Endodermal cell (in vitro differentiated cells): ENCODE measurements at regions not wholly inside any gene's neighbourhood (a gene's known extent, or its start where the extent isn't known, plus 50 kb on each side); places are given as distances from the start of the nearest gene placed in this dataset.

Experiments
- DNase-seq: peaks from one replicate; pipeline ENCODE4 v3.0.0-alpha.2; 2017
- H3K27ac ChIP-seq: 2 replicates; pipeline ENCODE4 v1.5.1; 2013; ENCODE audit warnings: mild to moderate bottlenecking, low read depth, low read length, moderate library complexity
- H3K27me3 ChIP-seq: 2 replicates; pipeline ENCODE4 v1.6.1; 2013; ENCODE audit warnings: mild to moderate bottlenecking, low read length, moderate library complexity; ENCODE audit not compliant: insufficient read depth, control insufficient read depth, poor library complexity, severe bottlenecking
- H3K36me3 ChIP-seq: 2 replicates; pipeline ENCODE4 v1.7.0; 2013; ENCODE audit warnings: mild to moderate bottlenecking, low read length, moderate library complexity; ENCODE audit not compliant: control insufficient read depth, insufficient read depth
- H3K4me1 ChIP-seq: one replicate; pipeline ENCODE4 v1.7.0; 2013; ENCODE audit warnings: low read length; ENCODE audit not compliant: control insufficient read depth, insufficient read depth
- H3K4me3 ChIP-seq: 2 replicates; pipeline ENCODE4 v1.5.1; 2013; ENCODE audit warnings: mild to moderate bottlenecking, low read length, moderate library complexity
- H3K9ac ChIP-seq: 2 replicates; pipeline ENCODE4 v1.6.1; 2013; ENCODE audit warnings: mild to moderate bottlenecking, low read length, moderate library complexity; ENCODE audit not compliant: poor library complexity, severe bottlenecking; ENCODE audit errors: extremely low read depth
- H3K9me3 ChIP-seq: 2 replicates; pipeline ENCODE4 v1.6.1; 2013; ENCODE audit warnings: mild to moderate bottlenecking, low read length, moderate library complexity; ENCODE audit not compliant: control insufficient read depth
- H3K27ac Mint-ChIP-seq: 2 replicates; pipeline ENCODE4 v1.8.0; 2020; ENCODE audit warnings: mixed read lengths
- H3K27me3 Mint-ChIP-seq: 2 replicates; pipeline ENCODE4 v1.8.0; 2021; ENCODE audit warnings: mild to moderate bottlenecking, mixed read lengths; ENCODE audit not compliant: insufficient read depth
- H3K36me3 Mint-ChIP-seq: 2 replicates; pipeline ENCODE4 v1.8.0; 2020; ENCODE audit warnings: low read depth, mixed read lengths
- H3K4me1 Mint-ChIP-seq: 2 replicates; pipeline ENCODE4 v1.8.0; 2020; ENCODE audit warnings: mixed read lengths
- H3K4me3 Mint-ChIP-seq: 2 replicates; pipeline ENCODE4 v1.8.0; 2020; ENCODE audit warnings: mild to moderate bottlenecking, moderate library complexity, mixed read lengths
- H3K9me3 Mint-ChIP-seq: 2 replicates; pipeline ENCODE4 v1.8.0; 2020; ENCODE audit warnings: mild to moderate bottlenecking, mixed read lengths
- WGBS, 2 experiments: methylation state at CpG; one replicate each; pipeline versions ENCODE4 v1.1.5 to v1.1.7; 2013; ENCODE audit warnings: missing lambda C conversion rate in 2 of 2, mixed read lengths in 1 of 2; ENCODE audit not compliant: insufficient coverage in 1 of 2, insufficient read length in 1 of 2; 5-methylcytosine and 5-hydroxymethylcytosine counted together
- TF ChIP-seq, protein P1 (sequence below): fragments of 200-600 bp; sonication (generic); conservative IDR thresholded peaks from 2 replicates; pipeline ENCODE4 v1.5.0; 2021; ENCODE audit warnings: antibody characterized with exemption, mild to moderate bottlenecking

GRCh38 chr18:42617221-42617620 lies 498.3 kb downstream of the RIT2 start:
- H3K4me1 ChIP-seq, result no peaks in the 10 kb centered on the region
- Mint-ChIP-seq H3K4me1 (peaks cover 2% of the 10 kb centered on the region), H3K36me3 (no peaks in the 10 kb centered on the region), H3K9me3 (peaks cover 1% of the 10 kb centered on the region), H3K27me3 (no peaks in the 10 kb centered on the region), H3K27ac (no peak overlapping the region), H3K4me3 (no peak overlapping the region)
- H3K36me3 ChIP-seq, result no peaks in the 10 kb centered on the region
- H3K9ac ChIP-seq, result no peak overlapping the region
- H3K27ac ChIP-seq, result no peak overlapping the region
- WGBS, 2 experiments, result 93 to 96% methylated on average over 3 of the region's 3 CpGs
- no peak for DNase-seq
- no peaks in the 10 kb centered on the region for H3K27me3 ChIP-seq
- no peak overlapping the region for H3K4me3 ChIP-seq
- TF ChIP-seq, protein P1, sequence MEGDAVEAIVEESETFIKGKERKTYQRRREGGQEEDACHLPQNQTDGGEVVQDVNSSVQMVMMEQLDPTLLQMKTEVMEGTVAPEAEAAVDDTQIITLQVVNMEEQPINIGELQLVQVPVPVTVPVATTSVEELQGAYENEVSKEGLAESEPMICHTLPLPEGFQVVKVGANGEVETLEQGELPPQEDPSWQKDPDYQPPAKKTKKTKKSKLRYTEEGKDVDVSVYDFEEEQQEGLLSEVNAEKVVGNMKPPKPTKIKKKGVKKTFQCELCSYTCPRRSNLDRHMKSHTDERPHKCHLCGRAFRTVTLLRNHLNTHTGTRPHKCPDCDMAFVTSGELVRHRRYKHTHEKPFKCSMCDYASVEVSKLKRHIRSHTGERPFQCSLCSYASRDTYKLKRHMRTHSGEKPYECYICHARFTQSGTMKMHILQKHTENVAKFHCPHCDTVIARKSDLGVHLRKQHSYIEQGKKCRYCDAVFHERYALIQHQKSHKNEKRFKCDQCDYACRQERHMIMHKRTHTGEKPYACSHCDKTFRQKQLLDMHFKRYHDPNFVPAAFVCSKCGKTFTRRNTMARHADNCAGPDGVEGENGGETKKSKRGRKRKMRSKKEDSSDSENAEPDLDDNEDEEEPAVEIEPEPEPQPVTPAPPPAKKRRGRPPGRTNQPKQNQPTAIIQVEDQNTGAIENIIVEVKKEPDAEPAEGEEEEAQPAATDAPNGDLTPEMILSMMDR, result no peak
- no peaks in the 10 kb centered on the region for H3K9me3 ChIP-seq

- DNase-seq, result no peak
- TF ChIP-seq, protein P1, result no peak
- Histone ChIP-seq H3K4me3 (no peak overlapping the region), H3K4me1 (no peaks in the 10 kb centered on the region), H3K9ac (no peak overlapping the region), H3K36me3 (no peaks in the 10 kb centered on the region), H3K27me3 (no peaks in the 10 kb centered on the region), H3K27ac (no peak overlapping the region), H3K9me3 (no peaks in the 10 kb centered on the region)
- Mint-ChIP-seq H3K27ac (no peak overlapping the region), H3K27me3 (no peaks in the 10 kb centered on the region), H3K4me3 (no peak overlapping the region), H3K36me3 (no peaks in the 10 kb centered on the region), H3K9me3 (no peaks in the 10 kb centered on the region), H3K4me1 (peaks cover 2% of the 10 kb centered on the region)
- no CpG with 5 or more reads among the region's 1 CpG for WGBS, 2 experiments
These were observed 495.7 kb downstream of the RIT2 start for GRCh38 chr18:42619771-42620170.

GRCh38 chr18:42620657-42621056 lies 494.8 kb downstream of the RIT2 start:
- no peaks in the 10 kb centered on the region for H3K9me3 ChIP-seq
- Mint-ChIP-seq H3K4me3 (no peak overlapping the region), H3K4me1 (no peaks in the 10 kb centered on the region), H3K9me3 (no peaks in the 10 kb centered on the region), H3K27me3 (no peaks in the 10 kb centered on the region), H3K27ac (no peak overlapping the region), H3K36me3 (no peaks in the 10 kb centered on the region)
- no peak overlapping the region for H3K9ac ChIP-seq
- 78% methylated on average over 2 of the region's 2 CpGs; no CpG with 5 or more reads in 1 of the 2 experiments for WGBS, 2 experiments
- TF ChIP-seq, protein P1, result peak; percentile 61
- no peak overlapping the region for H3K27ac ChIP-seq
- no peaks in the 10 kb centered on the region for H3K4me1 ChIP-seq
- no peak for DNase-seq
- no peaks in the 10 kb centered on the region for H3K27me3 ChIP-seq
- H3K36me3 ChIP-seq, result no peaks in the 10 kb centered on the region
- no peak overlapping the region for H3K4me3 ChIP-seq
